Natural killer cell treated with Interleukin-12 subunit alpha and Interleukin-12 subunit beta and Interleukin-15 and Interleukin-18, amount 100 ng/mL, for 72 hours (primary cell): ENCODE measurements at regions not wholly inside any gene's neighbourhood (a gene's known extent, or its start where the extent isn't known, plus 50 kb on each side); places are given as distances from the start of the nearest gene placed in this dataset.
"Not testable (repeated sequence)": the region's sequence is repeated elsewhere in the genome, so short reads cannot be mapped to it uniquely, and the experiment has no call there.

Experiments used
- ATAC-seq, 2 donors: fragments of 150-1000 bp; cut with Tn5 transposase in 1 of 2; sonication (Bioruptor Pico), chemical (Tn5 transposase) in 1 of 2; 2 replicates each; pipeline ENCODE4 v1.10.0; 2021
- DNase-seq: peaks from one replicate; pipeline ENCODE4 v3.0.0; 2022; ENCODE audit warnings: low spot score
- H3K27ac Mint-ChIP-seq, 2 donors: 1 replicate in 1 of 2; 2 replicates in 1 of 2; pipeline ENCODE4 v1.8.0; 2022; ENCODE audit warnings: mixed read lengths in 2 of 2, mild to moderate bottlenecking in 1 of 2, moderate library complexity in 1 of 2
- H3K27me3 Mint-ChIP-seq, 2 donors: 1 replicate in 1 of 2; 2 replicates in 1 of 2; pipeline ENCODE4 v1.8.0; 2022; ENCODE audit warnings: mixed read lengths in 2 of 2
- H3K36me3 Mint-ChIP-seq: one replicate; pipeline ENCODE4 v1.8.0; 2022; ENCODE audit warnings: mixed read lengths
- H3K4me1 Mint-ChIP-seq, 2 donors: 1 replicate in 1 of 2; 2 replicates in 1 of 2; pipeline ENCODE4 v1.8.0; 2022; ENCODE audit warnings: low read depth in 2 of 2, mixed read lengths in 2 of 2, mild to moderate bottlenecking in 1 of 2
- H3K4me3 Mint-ChIP-seq: one replicate; pipeline ENCODE4 v1.8.0; 2022; ENCODE audit warnings: mixed read lengths
- H3K9me3 Mint-ChIP-seq: 2 replicates; pipeline ENCODE4 v1.8.0; 2022; ENCODE audit warnings: mixed read lengths

DNA sequence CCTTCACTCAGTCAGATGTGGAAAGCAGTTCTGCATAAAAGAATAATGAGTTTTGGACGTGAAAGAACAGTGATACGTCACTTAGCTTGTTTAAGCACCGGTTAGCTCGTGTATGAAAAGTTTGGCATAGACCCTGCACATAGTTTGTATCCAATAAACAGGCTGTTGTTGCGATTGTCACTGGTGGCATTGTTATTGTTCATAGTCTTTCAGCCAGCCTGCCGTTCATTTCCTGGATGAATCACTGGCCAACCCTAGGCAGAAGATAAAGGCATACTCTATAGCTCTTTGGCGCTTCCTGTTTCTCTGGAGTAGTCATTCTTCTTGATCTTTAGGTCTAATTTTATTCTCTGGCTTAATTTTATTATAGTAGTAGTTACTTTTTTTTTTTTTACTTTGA is 57.8 kb upstream of the ANKRD30A start:
- H3K27me3 Mint-ChIP-seq: no peaks in the 10 kb centered on the region
- peaks cover 22% of the 10 kb centered on the region for H3K9me3 Mint-ChIP-seq
- ATAC-seq: no peak

DNA sequence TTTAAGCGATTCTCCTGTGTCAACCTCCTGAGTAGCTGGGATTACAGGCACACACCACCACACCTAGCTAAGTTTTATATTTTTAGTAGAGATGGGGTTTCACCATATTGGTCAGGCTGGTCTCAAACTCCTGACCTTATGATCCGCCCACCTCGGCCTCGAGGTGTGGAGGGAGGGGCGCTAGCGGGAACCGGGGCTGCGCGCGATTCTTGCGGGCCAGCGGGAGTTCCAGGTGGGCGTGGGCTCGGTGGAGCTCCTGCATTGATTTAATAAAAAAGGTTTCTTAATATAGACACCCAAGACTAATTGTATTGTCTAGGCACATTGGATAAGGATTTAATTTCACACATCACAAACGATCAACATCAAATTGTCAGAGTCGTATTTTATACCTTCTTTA is 63.1 kb upstream of the ANKRD30A start:
- not testable (repeated sequence) for H3K4me3 Mint-ChIP-seq, H3K4me1 Mint-ChIP-seq, DNase-seq, ATAC-seq, H3K27ac Mint-ChIP-seq, H3K36me3 Mint-ChIP-seq, H3K27me3 Mint-ChIP-seq
- peaks cover 15% of the 10 kb centered on the region for H3K9me3 Mint-ChIP-seq

More for the DNA sequence above, 57.8 kb upstream of the ANKRD30A start:
- Mint-ChIP-seq H3K4me1 (no peaks in the 10 kb centered on the region), H3K27ac (no peak overlapping the region), H3K36me3 (peaks cover 13% of the 10 kb centered on the region), H3K4me3 (no peak overlapping the region)
- DNase-seq: no peak

DNA sequence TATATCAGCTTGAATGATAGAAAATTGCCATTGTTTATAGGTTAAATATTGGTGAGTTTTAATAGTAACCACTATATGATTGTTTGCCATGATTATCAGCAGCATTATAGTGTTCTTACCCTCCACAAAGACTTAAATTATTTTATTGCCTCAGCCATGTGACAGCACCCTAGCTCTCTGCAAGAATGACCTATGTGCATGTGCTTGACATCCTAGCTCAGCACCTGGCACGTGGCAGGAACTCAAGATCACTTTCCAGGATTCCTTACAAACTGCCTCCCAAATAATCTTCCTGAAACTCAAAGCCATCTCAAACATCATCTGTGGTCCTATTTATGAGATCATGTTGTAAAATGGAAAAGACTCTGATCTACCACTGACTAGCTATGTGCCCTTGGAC is 68.1 kb upstream of the ANKRD30A start:
- ATAC-seq: no peak
- no peak overlapping the region for H3K4me3 Mint-ChIP-seq

DNA sequence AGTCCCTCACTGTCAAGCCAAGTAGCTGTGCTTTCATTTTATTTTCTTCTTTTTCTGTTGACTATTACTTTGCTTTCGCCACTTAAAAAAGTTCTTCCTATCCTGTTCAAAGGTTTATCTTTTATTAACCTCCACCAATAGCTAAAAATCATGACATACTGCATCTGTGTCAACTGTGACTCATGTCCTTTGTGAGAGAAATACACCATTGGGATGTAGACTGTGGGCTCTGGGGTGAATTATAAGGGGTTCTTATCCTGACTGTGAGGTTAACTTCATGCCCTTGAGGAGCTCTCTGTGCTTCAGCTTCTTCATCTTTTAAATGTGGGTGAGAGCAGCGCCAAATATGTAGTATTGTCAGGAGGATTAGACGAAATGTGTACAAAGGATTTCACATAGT is 71.9 kb upstream of the ANKRD30A start:
- Mint-ChIP-seq H3K4me1 (no peaks in the 10 kb centered on the region), H3K27ac (no peak overlapping the region), H3K4me3 (no peak overlapping the region), H3K27me3 (no peaks in the 10 kb centered on the region), H3K9me3 (peaks cover 29% of the 10 kb centered on the region), H3K36me3 (peaks cover 8% of the 10 kb centered on the region)
- no peak for ATAC-seq
- DNase-seq: no peak

More for the DNA sequence above, 68.1 kb upstream of the ANKRD30A start:
- DNase-seq: no peak
- no peak overlapping the region for H3K27ac Mint-ChIP-seq
- H3K9me3 Mint-ChIP-seq: peaks cover 19% of the 10 kb centered on the region
- no peaks in the 10 kb centered on the region for H3K36me3 Mint-ChIP-seq
- no peaks in the 10 kb centered on the region for H3K27me3 Mint-ChIP-seq
- H3K4me1 Mint-ChIP-seq: no peaks in the 10 kb centered on the region

DNA sequence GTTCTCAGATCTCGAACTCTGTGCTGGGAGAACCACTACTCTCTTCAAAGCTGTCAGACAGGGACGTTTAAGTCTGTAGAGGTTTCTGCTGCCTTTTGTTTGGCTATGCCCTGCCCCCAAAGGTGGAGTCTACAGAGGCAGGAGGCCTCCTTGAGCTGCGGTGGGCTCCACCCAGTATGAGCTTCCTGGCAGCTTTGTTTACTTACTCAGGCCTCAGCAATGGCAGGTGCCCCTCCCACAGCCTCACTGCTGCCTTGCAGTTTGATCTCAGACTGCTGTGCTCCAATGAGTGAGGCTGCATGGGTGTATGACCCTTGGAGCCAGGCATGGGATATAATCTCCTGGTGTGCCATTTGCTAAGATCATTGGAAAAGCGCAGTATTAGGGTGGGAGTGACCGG is 75.4 kb upstream of the ANKRD30A start:
- Mint-ChIP-seq H3K36me3 (peaks cover 15% of the 10 kb centered on the region), H3K9me3 (peaks cover 35% of the 10 kb centered on the region)
- not testable (repeated sequence) for H3K4me1 Mint-ChIP-seq, DNase-seq, H3K4me3 Mint-ChIP-seq, ATAC-seq, H3K27me3 Mint-ChIP-seq, H3K27ac Mint-ChIP-seq

DNA sequence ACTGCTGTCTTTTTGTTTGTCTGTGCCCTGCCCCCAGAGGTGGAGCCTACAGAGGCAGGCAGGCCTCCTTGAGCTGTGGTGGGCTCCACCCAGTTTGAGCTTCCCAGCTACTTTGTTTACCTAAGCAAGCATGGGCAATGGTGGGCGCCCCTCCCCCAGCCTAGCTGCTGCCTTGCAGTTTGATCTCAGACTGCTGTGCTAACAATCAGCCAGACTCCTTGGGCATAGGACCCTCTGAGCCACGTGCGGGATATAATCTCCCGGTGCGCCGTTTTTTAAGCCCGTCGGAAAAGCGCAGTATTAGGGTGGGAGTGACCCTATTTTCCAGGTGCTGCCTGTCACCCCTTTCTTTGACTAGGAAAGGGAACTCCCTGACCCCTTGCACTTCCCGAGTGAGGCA is 81.1 kb upstream of the ANKRD30A start:
- H3K4me1 Mint-ChIP-seq, H3K4me3 Mint-ChIP-seq, H3K27ac Mint-ChIP-seq, ATAC-seq, DNase-seq, H3K27me3 Mint-ChIP-seq: not testable (repeated sequence)
- Mint-ChIP-seq H3K36me3 (peaks cover 18% of the 10 kb centered on the region), H3K9me3 (peaks cover 31% of the 10 kb centered on the region)

DNA sequence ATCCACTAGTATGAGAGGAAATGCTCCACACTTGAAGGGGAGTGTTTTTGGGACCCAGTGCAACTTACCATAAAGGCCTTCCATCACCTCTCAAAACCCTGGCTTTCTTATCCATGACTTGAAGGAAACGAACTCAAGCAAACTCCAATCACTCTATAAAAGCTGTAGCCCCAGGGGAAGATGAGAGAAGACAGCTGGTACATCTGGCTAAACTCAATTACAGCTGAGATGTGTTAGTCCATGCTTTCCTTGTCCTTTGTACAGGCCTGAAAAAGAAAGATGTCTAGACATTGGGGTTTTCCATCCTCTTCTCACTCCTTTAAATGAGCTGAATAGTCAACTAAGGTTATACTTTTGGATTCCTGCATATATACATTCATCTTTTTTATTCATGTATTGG is 89.5 kb upstream of the ANKRD30A start:
- peaks cover 4% of the 10 kb centered on the region for H3K36me3 Mint-ChIP-seq
- no peaks in the 10 kb centered on the region for H3K4me1 Mint-ChIP-seq
- DNase-seq (no peak), ATAC-seq (no peak)
- no peak overlapping the region for H3K27ac Mint-ChIP-seq
- no peak overlapping the region for H3K4me3 Mint-ChIP-seq
- H3K9me3 Mint-ChIP-seq: peaks cover 16% of the 10 kb centered on the region
- H3K27me3 Mint-ChIP-seq: no peaks in the 10 kb centered on the region

DNA sequence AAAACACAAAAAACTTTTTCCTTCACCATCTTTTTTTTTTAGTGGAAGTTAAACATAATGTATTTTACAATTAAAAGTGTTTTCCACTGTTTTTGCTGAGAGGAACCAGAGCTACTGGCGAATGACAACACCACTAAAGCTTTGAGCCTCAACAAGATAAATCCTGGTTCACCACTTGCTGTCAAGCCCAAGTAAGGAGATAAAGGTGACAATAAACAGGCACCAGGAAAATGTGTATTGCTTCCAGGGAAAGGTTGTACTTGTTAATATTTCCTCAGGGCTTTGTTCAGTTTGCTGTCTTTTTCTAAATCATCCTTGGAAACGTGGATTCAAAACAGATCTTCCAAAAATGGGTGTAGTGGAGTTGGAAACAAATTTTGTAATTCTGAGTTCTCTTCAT is 109.9 kb upstream of the ANKRD30A start:
- H3K27me3 Mint-ChIP-seq: no peaks in the 10 kb centered on the region
- no peak for ATAC-seq
- H3K4me3 Mint-ChIP-seq: no peak overlapping the region
- no peak for DNase-seq
- H3K4me1 Mint-ChIP-seq: no peaks in the 10 kb centered on the region
- no peaks in the 10 kb centered on the region for H3K36me3 Mint-ChIP-seq
- H3K27ac Mint-ChIP-seq: no peak overlapping the region
- H3K9me3 Mint-ChIP-seq: peaks cover 19% of the 10 kb centered on the region

DNA sequence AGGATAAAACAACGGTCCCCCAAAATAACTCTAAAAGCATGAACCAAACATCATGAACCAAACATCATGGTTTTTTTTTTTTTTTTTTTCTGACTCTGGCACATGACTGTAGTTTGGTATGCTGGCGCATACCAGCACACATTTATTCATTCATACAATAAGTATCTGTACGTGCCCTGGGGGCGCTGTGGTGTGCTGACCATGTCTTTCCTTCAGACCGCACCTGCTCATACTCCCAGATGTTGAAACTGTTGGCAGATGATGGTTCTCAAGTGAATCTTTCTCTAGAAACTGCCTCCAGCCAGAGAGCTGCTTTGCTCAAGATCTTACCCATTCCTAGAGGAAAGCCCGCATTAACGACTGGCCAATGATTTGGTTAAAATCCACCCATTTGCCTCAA is 114.7 kb upstream of the ANKRD30A start:
- Mint-ChIP-seq H3K27ac (no peak overlapping the region), H3K4me3 (no peak overlapping the region), H3K9me3 (peaks cover 25% of the 10 kb centered on the region), H3K4me1 (no peaks in the 10 kb centered on the region), H3K27me3 (no peaks in the 10 kb centered on the region), H3K36me3 (no peaks in the 10 kb centered on the region)
- ATAC-seq: no peak
- DNase-seq: no peak

DNA sequence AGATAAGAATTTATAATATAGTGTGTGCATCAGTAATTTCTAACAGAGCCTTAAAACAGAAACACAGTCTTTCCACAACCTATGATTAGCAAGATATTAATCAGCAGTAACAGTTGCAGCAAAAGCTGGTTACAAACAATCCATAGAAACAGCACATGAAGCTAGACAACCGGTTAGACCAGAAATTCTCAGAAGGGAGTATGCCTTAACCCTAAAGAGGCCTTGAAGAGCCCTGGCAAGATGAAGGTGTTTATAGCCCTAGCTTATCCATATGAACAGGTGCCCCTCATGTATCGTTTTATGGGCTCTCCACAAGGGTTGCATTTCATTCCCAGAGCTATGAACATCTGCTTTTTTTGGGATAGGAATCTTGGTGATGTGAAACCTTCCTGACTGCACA is 117.1 kb upstream of the ANKRD30A start:
- DNase-seq, H3K4me1 Mint-ChIP-seq, H3K27me3 Mint-ChIP-seq, H3K36me3 Mint-ChIP-seq, H3K27ac Mint-ChIP-seq, H3K4me3 Mint-ChIP-seq, ATAC-seq: not testable (repeated sequence)
- H3K9me3 Mint-ChIP-seq: peaks cover 20% of the 10 kb centered on the region

DNA sequence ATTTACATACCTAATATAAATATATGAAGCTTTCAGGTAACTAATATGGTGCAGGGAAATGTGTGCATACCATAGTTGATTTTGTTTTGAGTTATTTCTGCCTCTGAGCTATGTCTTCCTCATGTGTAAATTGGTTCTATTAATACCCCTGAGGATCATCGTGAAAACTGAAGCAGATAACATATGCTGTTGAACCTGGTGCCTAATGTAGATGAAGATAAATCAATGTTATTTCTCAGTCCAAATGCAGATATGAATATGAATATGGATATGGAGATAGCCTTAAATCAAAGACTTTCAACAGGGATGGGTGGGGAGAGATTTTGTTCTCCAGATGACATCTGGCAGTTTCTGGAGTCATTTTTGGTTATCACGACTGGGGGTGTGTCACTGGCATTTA is 122.3 kb upstream of the ANKRD30A start:
- no peak for ATAC-seq
- peaks cover 14% of the 10 kb centered on the region for H3K9me3 Mint-ChIP-seq
- no peaks in the 10 kb centered on the region for H3K27me3 Mint-ChIP-seq
- peaks cover 4% of the 10 kb centered on the region for H3K36me3 Mint-ChIP-seq
- no peak overlapping the region for H3K4me3 Mint-ChIP-seq
- no peaks in the 10 kb centered on the region for H3K4me1 Mint-ChIP-seq
- DNase-seq: no peak
- no peak overlapping the region for H3K27ac Mint-ChIP-seq

DNA sequence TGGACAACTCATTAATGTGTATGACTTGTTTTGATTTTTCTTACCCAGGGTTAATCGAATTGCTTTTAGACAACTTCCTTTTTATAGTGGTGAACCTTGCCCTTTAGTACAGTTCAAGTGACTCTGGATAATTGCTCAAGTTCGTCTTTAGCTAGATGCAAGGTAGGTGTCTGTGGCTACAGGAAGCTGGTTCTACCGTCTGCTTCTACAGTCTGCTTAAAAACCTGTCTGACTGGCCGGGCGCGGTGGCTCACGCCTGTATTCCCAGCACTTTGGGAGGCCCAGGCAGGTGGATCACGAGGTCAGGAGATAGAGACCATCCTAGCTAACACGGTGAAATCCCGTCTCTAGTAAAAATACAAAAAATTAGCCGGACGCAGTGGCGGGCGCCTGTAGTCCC is 129.6 kb upstream of the ANKRD30A start:
- H3K27ac Mint-ChIP-seq, H3K4me3 Mint-ChIP-seq, DNase-seq, H3K4me1 Mint-ChIP-seq, ATAC-seq, H3K36me3 Mint-ChIP-seq, H3K27me3 Mint-ChIP-seq: not testable (repeated sequence)
- peaks cover 12% of the 10 kb centered on the region for H3K9me3 Mint-ChIP-seq

DNA sequence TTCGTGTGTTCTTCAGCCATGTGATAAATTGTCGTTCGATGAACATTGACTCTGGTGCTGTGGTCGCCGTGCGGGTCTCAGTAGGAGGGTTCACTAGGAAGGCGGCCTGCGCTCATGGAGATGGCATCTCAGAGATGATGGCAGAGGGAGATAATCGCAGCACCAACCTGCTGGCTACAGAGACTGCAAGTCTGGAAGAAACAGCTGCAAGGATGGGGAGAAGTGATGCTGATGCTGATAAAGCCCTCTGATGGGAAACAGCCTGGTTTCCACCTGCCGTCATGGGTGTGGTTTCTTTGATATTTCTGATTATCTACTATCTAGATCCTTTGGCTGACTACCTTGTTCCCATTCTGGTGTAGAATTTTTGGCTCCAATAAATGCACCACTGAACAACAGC is 130.5 kb upstream of the ANKRD30A start:
- Mint-ChIP-seq H3K27me3 (no peaks in the 10 kb centered on the region), H3K4me3 (no peak overlapping the region), H3K4me1 (no peaks in the 10 kb centered on the region), H3K27ac (no peak overlapping the region), H3K9me3 (peaks cover 13% of the 10 kb centered on the region), H3K36me3 (no peaks in the 10 kb centered on the region)
- ATAC-seq: no peak
- no peak for DNase-seq

DNA sequence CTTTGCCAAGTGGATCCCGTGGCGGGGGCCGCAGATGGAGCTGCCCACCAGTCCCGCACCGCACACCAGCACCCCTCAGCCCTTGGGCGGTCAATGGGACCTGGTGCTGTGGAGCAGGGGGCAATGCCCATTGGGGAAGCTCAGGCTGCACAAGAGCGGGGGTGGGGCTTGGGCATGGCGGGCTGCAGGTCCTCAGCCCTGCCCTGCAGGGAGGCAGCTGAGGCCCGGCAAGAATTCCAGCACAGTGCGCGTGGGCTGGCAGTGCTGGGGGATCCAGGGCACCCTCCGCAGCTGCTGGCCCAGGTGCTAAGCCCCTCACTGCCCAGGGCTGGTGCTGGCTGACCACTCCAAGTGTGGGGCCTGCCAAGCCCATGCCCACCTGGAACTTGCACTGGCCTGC is 136.2 kb upstream of the ANKRD30A start:
- Mint-ChIP-seq H3K36me3 (no peaks in the 10 kb centered on the region), H3K27me3 (no peaks in the 10 kb centered on the region), H3K4me3 (no peak overlapping the region), H3K9me3 (peaks cover 12% of the 10 kb centered on the region), H3K27ac (no peak overlapping the region), H3K4me1 (no peaks in the 10 kb centered on the region)
- DNase-seq: no peak
- ATAC-seq: peak in 1 of 2 donors; percentile 45

DNA sequence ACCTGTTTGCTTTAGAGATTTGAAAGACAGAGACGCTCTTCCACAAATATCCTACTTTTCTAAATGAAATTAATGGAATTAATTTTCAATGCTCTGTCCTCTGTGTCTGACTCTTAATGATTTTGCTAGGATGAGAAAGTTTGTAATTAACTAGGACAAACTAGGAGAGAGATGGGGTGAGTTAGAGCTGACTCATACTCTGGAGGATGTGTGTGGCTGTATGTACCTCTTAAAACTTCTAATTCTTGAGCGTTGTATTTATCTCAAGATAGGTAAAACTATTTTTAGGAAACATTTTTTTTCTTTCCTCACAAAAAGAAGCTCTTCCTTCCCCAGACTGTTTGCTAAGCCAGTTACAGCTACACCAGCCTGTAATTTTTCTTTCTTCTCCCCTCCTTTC is 178.8 kb upstream of the ANKRD30A start:
- Mint-ChIP-seq H3K27ac (no peak overlapping the region), H3K4me3 (no peak overlapping the region), H3K4me1 (no peaks in the 10 kb centered on the region), H3K9me3 (peaks cover 18% of the 10 kb centered on the region), H3K27me3 (no peaks in the 10 kb centered on the region), H3K36me3 (no peaks in the 10 kb centered on the region)
- ATAC-seq (no peak), DNase-seq (no peak)
